ENCODE measurements at regions not wholly inside any gene's neighbourhood (a gene's known extent, or its start where the extent isn't known, plus 50 kb on each side); places are given as distances from the start of the nearest gene placed in this dataset.

DNA sequence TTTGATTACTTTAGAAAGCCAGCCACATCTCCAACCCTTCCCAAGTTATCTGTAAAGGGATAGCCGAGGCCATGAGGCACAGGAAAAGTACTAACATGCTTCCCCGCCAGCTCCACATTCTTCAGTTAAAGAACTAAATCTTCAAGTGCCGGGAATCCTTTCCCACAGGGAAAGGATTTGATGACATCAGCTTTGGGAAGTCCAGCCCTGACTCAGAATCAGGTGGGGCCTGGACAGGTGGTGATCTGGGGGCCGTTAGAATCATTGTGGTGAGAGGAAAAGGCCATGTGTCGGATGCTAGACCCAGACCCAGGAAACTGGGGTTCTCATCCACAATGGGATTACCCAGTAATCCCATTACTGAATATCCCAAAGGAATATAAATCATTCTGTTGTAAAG, 580.0 kb downstream of the QKI start:
- TF ChIP-seq EZH2 (IDR thresholded peaks at IDR 0.05) = no peak
- no peak for TF ChIP-seq POLR2AphosphoS5 (IDR thresholded peaks at IDR 0.05; ENCODE audit: borderline replicate concordance, low read depth, low read length)
